Subcutaneous abdominal adipose tissue (tissue), 5 donors: ENCODE measurements at regions not wholly inside any gene's neighbourhood (a gene's known extent, or its start where the extent isn't known, plus 50 kb on each side); places are given as distances from the start of the nearest gene placed in this dataset.

Experiments used
- H3K27ac ChIP-seq: one replicate; pipeline ENCODE4 v1.7.0; 2013; ENCODE audit warnings: low read depth, mild to moderate bottlenecking, inconsistent platforms, low read length, moderate library complexity
- H3K27me3 ChIP-seq, 5 donors: one replicate each; pipeline ENCODE4 v1.7.0; 2013; ENCODE audit warnings: low read length in 5 of 5, inconsistent platforms in 1 of 5; ENCODE audit not compliant: control insufficient read depth in 5 of 5, insufficient read depth in 4 of 5
- H3K36me3 ChIP-seq, 5 donors: one replicate each; pipeline ENCODE4 v1.7.0; 2013; ENCODE audit warnings: low read length in 5 of 5; ENCODE audit not compliant: control insufficient read depth in 5 of 5, insufficient read depth in 5 of 5
- H3K4me1 ChIP-seq, 5 donors: one replicate each; pipeline ENCODE4 v1.7.0; 2013; ENCODE audit warnings: low read length in 5 of 5, mild to moderate bottlenecking in 3 of 5, moderate library complexity in 1 of 5; ENCODE audit not compliant: control insufficient read depth in 5 of 5, insufficient read depth in 5 of 5
- H3K4me3 ChIP-seq, 5 donors: one replicate each; pipeline ENCODE4 v1.7.0; 2013; ENCODE audit warnings: low read length in 5 of 5, low read depth in 1 of 5
- H3K9ac ChIP-seq, 5 donors: one replicate each; pipeline ENCODE4 v1.7.0; 2013; ENCODE audit warnings: low read length in 5 of 5, mild to moderate bottlenecking in 4 of 5, moderate library complexity in 3 of 5
- H3K9me3 ChIP-seq, 5 donors: one replicate each; pipeline ENCODE4 v1.7.0; 2013; ENCODE audit warnings: low read length in 5 of 5; ENCODE audit not compliant: control insufficient read depth in 5 of 5
- donor health status: healthy.
- donor health status: healthy.
- donor health status: healthy.
- donor health status: healthy.
- donor health status: healthy.

DNA sequence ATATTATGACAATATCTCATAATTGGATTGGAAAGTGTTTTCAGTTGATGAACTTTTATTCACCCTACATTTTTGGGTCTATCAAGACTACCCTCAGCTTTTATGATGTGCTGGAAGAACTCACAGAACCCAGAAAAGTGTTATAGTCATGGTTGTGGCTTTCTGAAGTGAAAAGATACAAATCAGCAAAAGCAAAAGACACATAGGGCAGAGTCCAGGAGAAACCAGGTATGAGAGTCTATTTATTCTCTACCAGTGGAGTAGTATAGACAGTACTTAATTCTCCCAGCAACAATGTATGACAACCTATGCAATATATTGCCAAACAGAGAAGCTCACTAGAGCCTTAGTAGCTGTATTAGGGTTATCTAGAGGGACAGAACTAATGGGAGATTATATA, 280.4 kb upstream of the TTC14 start:
- Histone ChIP-seq H3K36me3 (no peaks in the 10 kb centered on the region), H3K4me3 (no peak overlapping the region), H3K27ac (no peak overlapping the region), H3K4me1 (no peaks in the 10 kb centered on the region), H3K9me3 (no peaks in the 10 kb centered on the region), H3K9ac (no peak overlapping the region), H3K27me3 (no peaks in the 10 kb centered on the region)

GRCh38 chr3:180322829-180323228, 279.1 kb upstream of the TTC14 start:
- Histone ChIP-seq H3K27me3 (no peaks in the 10 kb centered on the region), H3K9me3 (no peaks in the 10 kb centered on the region), H3K4me3 (no peak overlapping the region), H3K27ac (no peak overlapping the region), H3K4me1 (no peaks in the 10 kb centered on the region), H3K36me3 (no peaks in the 10 kb centered on the region), H3K9ac (no peak overlapping the region)

GRCh38 chr3:180324791-180325190, 277.2 kb upstream of the TTC14 start:
- Histone ChIP-seq H3K9ac (no peak overlapping the region), H3K4me3 (no peak overlapping the region), H3K27me3 (no peaks in the 10 kb centered on the region), H3K9me3 (no peaks in the 10 kb centered on the region), H3K4me1 (no peaks in the 10 kb centered on the region), H3K36me3 (no peaks in the 10 kb centered on the region), H3K27ac (no peak overlapping the region)

DNA sequence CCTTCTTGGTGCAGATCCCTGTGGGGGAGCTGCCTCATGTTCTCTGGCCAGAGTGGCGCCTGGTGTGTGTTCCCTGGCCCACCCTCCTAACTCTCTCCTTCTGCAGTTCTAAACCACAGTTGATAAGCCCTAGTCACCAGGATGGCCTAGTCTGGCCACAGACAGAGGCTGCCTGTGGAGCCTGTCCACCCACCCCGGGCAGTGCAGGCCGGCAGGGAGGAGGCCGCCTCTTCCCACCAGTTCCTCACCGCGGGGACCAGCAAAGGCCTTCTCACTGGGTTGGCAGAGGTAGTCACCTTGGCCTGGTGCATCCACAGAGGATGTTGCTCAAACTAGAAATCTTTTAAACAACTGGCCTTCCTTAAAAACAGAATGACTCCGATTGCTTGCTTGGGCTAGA, 276.4 kb upstream of the TTC14 start:
- no peak overlapping the region for H3K9ac ChIP-seq
- no peaks in the 10 kb centered on the region for H3K36me3 ChIP-seq
- no peak overlapping the region for H3K4me3 ChIP-seq
- H3K4me1 ChIP-seq = no peaks in the 10 kb centered on the region
- no peaks in the 10 kb centered on the region for H3K27me3 ChIP-seq
- H3K27ac ChIP-seq = no peak overlapping the region
- no peaks in the 10 kb centered on the region for H3K9me3 ChIP-seq

- H3K27ac ChIP-seq = no peak overlapping the region
- H3K27me3 ChIP-seq = no peaks in the 10 kb centered on the region
- H3K4me1 ChIP-seq = no peaks in the 10 kb centered on the region
- no peak overlapping the region for H3K4me3 ChIP-seq
- no peaks in the 10 kb centered on the region for H3K9me3 ChIP-seq
- no peaks in the 10 kb centered on the region for H3K36me3 ChIP-seq
- H3K9ac ChIP-seq = no peak overlapping the region
These were observed 276.0 kb upstream of the TTC14 start for GRCh38 chr3:180325958-180326357.

DNA sequence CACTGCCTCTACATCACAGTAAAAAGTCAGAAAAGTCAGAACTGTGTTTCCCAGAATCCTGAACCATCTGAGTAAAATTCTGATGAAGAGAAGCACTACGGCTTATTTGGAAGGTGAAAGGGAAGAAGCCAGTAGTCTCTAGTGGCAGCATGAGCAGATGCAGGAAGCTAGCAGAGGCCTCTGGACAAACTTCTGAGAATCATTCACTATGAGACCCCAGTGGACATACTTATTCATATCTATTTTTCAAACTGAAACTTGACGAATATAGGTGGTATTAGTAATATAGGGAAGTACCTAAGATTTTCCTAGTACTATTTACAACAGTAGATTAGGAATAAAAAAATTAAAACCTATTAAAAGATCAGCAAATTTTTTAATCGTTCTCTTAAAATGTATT, 272.8 kb upstream of the TTC14 start:
- H3K27ac ChIP-seq = no peak overlapping the region
- no peaks in the 10 kb centered on the region for H3K36me3 ChIP-seq
- H3K9ac ChIP-seq = no peak overlapping the region
- H3K27me3 ChIP-seq = no peaks in the 10 kb centered on the region
- no peak overlapping the region for H3K4me3 ChIP-seq
- no peaks in the 10 kb centered on the region for H3K9me3 ChIP-seq
- no peaks in the 10 kb centered on the region for H3K4me1 ChIP-seq

DNA sequence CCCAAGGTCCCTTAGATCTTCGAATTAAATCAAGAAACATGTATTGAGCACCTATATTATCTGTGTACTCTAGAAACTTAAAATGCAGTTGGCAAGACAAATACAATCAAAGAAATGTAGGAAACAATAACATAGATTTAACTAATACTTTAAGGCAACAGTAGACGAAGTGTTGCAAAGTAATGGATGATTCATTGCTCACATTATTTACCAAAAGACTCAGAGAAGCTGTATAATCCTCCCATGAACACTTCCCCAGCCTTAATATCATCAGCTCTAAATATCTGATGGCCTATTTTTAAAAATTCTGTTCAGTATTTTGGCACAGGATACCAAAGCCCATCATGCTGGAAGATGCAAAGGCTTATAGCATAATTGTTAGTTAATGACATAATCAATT, 272.1 kb upstream of the TTC14 start:
- no peaks in the 10 kb centered on the region for H3K27me3 ChIP-seq
- no peaks in the 10 kb centered on the region for H3K36me3 ChIP-seq

GRCh38 chr3:180330440-180330839, 271.5 kb upstream of the TTC14 start:
- H3K9ac ChIP-seq = no peak overlapping the region
- no peaks in the 10 kb centered on the region for H3K36me3 ChIP-seq
- H3K9me3 ChIP-seq = no peaks in the 10 kb centered on the region
- H3K4me3 ChIP-seq = no peak overlapping the region
- H3K27ac ChIP-seq = no peak overlapping the region
- H3K27me3 ChIP-seq = no peaks in the 10 kb centered on the region
- no peaks in the 10 kb centered on the region for H3K4me1 ChIP-seq

More for the DNA sequence above, 272.1 kb upstream of the TTC14 start:
- no peaks in the 10 kb centered on the region for H3K4me1 ChIP-seq
- H3K9me3 ChIP-seq = no peaks in the 10 kb centered on the region
- no peak overlapping the region for H3K4me3 ChIP-seq
- H3K27ac ChIP-seq = no peak overlapping the region
- no peak overlapping the region for H3K9ac ChIP-seq

- Histone ChIP-seq H3K4me1 (no peaks in the 10 kb centered on the region), H3K9me3 (no peaks in the 10 kb centered on the region)
These were observed 269.4 kb upstream of the TTC14 start for GRCh38 chr3:180332608-180333007.

GRCh38 chr3:180335050-180335449, 266.9 kb upstream of the TTC14 start:
- Histone ChIP-seq H3K27me3 (no peaks in the 10 kb centered on the region), H3K9me3 (no peaks in the 10 kb centered on the region), H3K9ac (no peak overlapping the region), H3K36me3 (no peaks in the 10 kb centered on the region), H3K4me1 (no peaks in the 10 kb centered on the region), H3K27ac (no peak overlapping the region), H3K4me3 (no peak overlapping the region)

More at GRCh38 chr3:180332608-180333007, 269.4 kb upstream of the TTC14 start:
- Histone ChIP-seq H3K27me3 (no peaks in the 10 kb centered on the region), H3K27ac (no peak overlapping the region), H3K4me3 (no peak overlapping the region), H3K9ac (no peak overlapping the region), H3K36me3 (no peaks in the 10 kb centered on the region)

DNA sequence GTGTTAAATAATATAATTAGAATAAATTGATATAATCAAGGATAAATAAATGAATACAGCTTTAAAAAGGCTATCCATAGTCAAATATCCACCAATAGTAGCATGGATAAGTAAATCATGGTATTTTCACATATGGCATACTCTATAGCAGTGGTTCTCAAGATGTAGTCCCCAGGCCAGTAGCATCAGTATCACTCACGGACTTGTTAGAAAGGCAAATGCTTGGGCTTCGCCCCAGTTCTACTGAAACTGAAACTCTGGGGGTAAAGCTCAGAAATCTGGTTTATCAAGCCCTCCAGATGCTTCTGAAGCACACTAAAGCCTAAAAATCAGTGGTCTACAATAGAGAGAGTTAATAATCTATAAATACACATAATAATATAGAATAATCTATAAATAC, 261.6 kb upstream of the TTC14 start:
- Histone ChIP-seq H3K9ac (no peak overlapping the region), H3K27ac (no peak overlapping the region), H3K9me3 (no peaks in the 10 kb centered on the region), H3K27me3 (no peaks in the 10 kb centered on the region), H3K4me1 (no peaks in the 10 kb centered on the region), H3K4me3 (no peak overlapping the region), H3K36me3 (no peaks in the 10 kb centered on the region)
